ENCODE measurements at regions not wholly inside any gene's neighbourhood (a gene's known extent, or its start where the extent isn't known, plus 50 kb on each side); places are given as distances from the start of the nearest gene placed in this dataset.

- intact Hi-C loops (cut with micrococcal nuclease): no loop called here
- CTCF ChIA-PET: interaction anchor here (1.1 to 1.6 kb wide), 2 partner anchors 11 to 68 kb away, joined by 3 to 4 read pairs; no protein-coding TSS in a partner anchor
- Histone ChIP-seq H3K79me2 (ENCODE audit: control insufficient read depth, insufficient read depth, low read length) (no peaks in the 10 kb centered on the region), H3K36me3 (ENCODE audit: control insufficient read depth in 2 of 2, extremely low read depth in 1 of 2, insufficient read depth in 2 of 2, low read length in 2 of 2) (no peaks in the 10 kb centered on the region), H4K20me1 (replicated peaks; ENCODE audit: control insufficient read depth, extremely low read depth, insufficient read depth, low read length) (no peaks in the 10 kb centered on the region), H3K9me3 (replicated peaks; ENCODE audit: control insufficient read depth, insufficient read depth, low read length) (no peaks in the 10 kb centered on the region), H3K27ac (ENCODE audit: insufficient read depth, low read depth, low read length) (no peak overlapping the region), H3K4me2 (ENCODE audit: insufficient read depth, low read length) (no peak overlapping the region), H3K9ac (replicated peaks; ENCODE audit: extremely low read depth, insufficient read depth, low read length) (no peak overlapping the region), H3K4me3 (replicated peaks in 1 of 3; ENCODE audit: insufficient read depth in 1 of 3, low read depth in 1 of 3, low read length in 3 of 3) (no peak overlapping the region), H3K4me1 (ENCODE audit: control insufficient read depth, extremely low read depth, insufficient read depth, low read length) (peaks cover 19% of the 10 kb centered on the region), H3K27me3 (ENCODE audit: control insufficient read depth in 2 of 2, insufficient read depth in 2 of 2, low read length in 2 of 2) (no peaks in the 10 kb centered on the region), H3K9me1 (replicated peaks; ENCODE audit: control insufficient read depth, extremely low read depth, insufficient read depth, low read length) (no peaks in the 10 kb centered on the region), H2AFZ (ENCODE audit: low read depth, low read length) (no peak overlapping the region)
- POLR2A ChIA-PET: no interaction called here
- dilution Hi-C loops (cut with MboI; ENCODE audit: extremely low pct_ligation_motif_present, low sequenced_read_pairs): no loop called here
- no TSS peak for BruUV-seq (replicated peaks)
- DNase-seq (ENCODE audit: low read depth, low spot score): no peak
- FAIRE-seq: no peak
- no peak for TF ChIP-seq EZH2 (IDR thresholded peaks at IDR 0.05; ENCODE audit: borderline replicate concordance, low read depth, low read length, severe bottlenecking)
- no peak for TF ChIP-seq POLR2AphosphoS5 (IDR thresholded peaks at IDR 0.05; ENCODE audit: insufficient read depth, low read depth, low read length)
- TF ChIP-seq GATA2 (IDR thresholded peaks at IDR 0.05; ENCODE audit: insufficient read depth, insufficient read length, low read depth, low read length): no peak
Observed at GRCh38 chr9:79001012-79001411, 570.8 kb upstream of the TLE4 start.

- dilution Hi-C loops (cut with MboI; ENCODE audit: extremely low pct_ligation_motif_present, low sequenced_read_pairs) (no loop called here), intact Hi-C loops (cut with micrococcal nuclease) (no loop called here)
- H2AFZ ChIP-seq (ENCODE audit: low read depth, low read length): no peak overlapping the region
- no peak overlapping the region for H3K4me2 ChIP-seq (ENCODE audit: insufficient read depth, low read length)
- ChIA-PET CTCF (interaction anchor here (1.5 to 1.8 kb wide), 2 partner anchors 9 to 132 kb away, joined by 4 to 7 read pairs; no protein-coding TSS in a partner anchor), POLR2A (no interaction called here)
- FAIRE-seq (no peak), DNase-seq (ENCODE audit: low read depth, low spot score) (no peak)
- no peaks in the 10 kb centered on the region for H3K36me3 ChIP-seq (ENCODE audit: control insufficient read depth in 2 of 2, extremely low read depth in 1 of 2, insufficient read depth in 2 of 2, low read length in 2 of 2)
- no TSS peak for BruUV-seq (replicated peaks)
- H3K9me3 ChIP-seq (replicated peaks; ENCODE audit: control insufficient read depth, insufficient read depth, low read length): no peaks in the 10 kb centered on the region
- H3K27ac ChIP-seq (ENCODE audit: insufficient read depth, low read depth, low read length): no peak overlapping the region
- peaks cover 6% of the 10 kb centered on the region for H3K4me1 ChIP-seq (ENCODE audit: control insufficient read depth, extremely low read depth, insufficient read depth, low read length)
- no peak overlapping the region for H3K4me3 ChIP-seq (replicated peaks in 1 of 3; ENCODE audit: insufficient read depth in 1 of 3, low read depth in 1 of 3, low read length in 3 of 3)
- TF ChIP-seq MYC (IDR thresholded peaks at IDR 0.05; ENCODE audit: low read depth, low read length) (no peak), POLR2A (IDR thresholded peaks at IDR 0.05; ENCODE audit: low read depth, low read length) (no peak), JUN (IDR thresholded peaks at IDR 0.05; ENCODE audit: borderline replicate concordance, insufficient read depth, insufficient read length, low read depth) (no peak), FOS (IDR thresholded peaks at IDR 0.05; ENCODE audit: borderline replicate concordance, insufficient read depth, low read length) (no peak), CTCF (IDR thresholded peaks at IDR 0.05; ENCODE audit: extremely low read depth in 1 of 2, insufficient read depth in 1 of 2, low read depth in 1 of 2, low read length in 2 of 2) (no peak), GATA2 (IDR thresholded peaks at IDR 0.05; ENCODE audit: insufficient read depth, insufficient read length, low read depth, low read length) (no peak), MAX (IDR thresholded peaks at IDR 0.05; ENCODE audit: insufficient read depth, insufficient read length) (no peak), POLR2AphosphoS5 (IDR thresholded peaks at IDR 0.05; ENCODE audit: insufficient read depth, low read depth, low read length) (no peak), EZH2 (IDR thresholded peaks at IDR 0.05; ENCODE audit: borderline replicate concordance, low read depth, low read length, severe bottlenecking) (no peak)
- H3K9ac ChIP-seq (replicated peaks; ENCODE audit: extremely low read depth, insufficient read depth, low read length): no peak overlapping the region
- H3K27me3 ChIP-seq (ENCODE audit: control insufficient read depth in 2 of 2, insufficient read depth in 2 of 2, low read length in 2 of 2): no peaks in the 10 kb centered on the region
- H4K20me1 ChIP-seq (replicated peaks; ENCODE audit: control insufficient read depth, extremely low read depth, insufficient read depth, low read length): no peaks in the 10 kb centered on the region
- H3K79me2 ChIP-seq (ENCODE audit: control insufficient read depth, insufficient read depth, low read length): no peaks in the 10 kb centered on the region
- no peaks in the 10 kb centered on the region for H3K9me1 ChIP-seq (replicated peaks; ENCODE audit: control insufficient read depth, extremely low read depth, insufficient read depth, low read length)
Observed at GRCh38 chr9:79003514-79003913, 568.3 kb upstream of the TLE4 start.
